ENCODE measurements at regions not wholly inside any gene's neighbourhood (a gene's known extent, or its start where the extent isn't known, plus 50 kb on each side); places are given as distances from the start of the nearest gene placed in this dataset.
"Not testable (repeated sequence)": the region's sequence is repeated elsewhere in the genome, so short reads cannot be mapped to it uniquely, and the experiment has no call there.

DNA sequence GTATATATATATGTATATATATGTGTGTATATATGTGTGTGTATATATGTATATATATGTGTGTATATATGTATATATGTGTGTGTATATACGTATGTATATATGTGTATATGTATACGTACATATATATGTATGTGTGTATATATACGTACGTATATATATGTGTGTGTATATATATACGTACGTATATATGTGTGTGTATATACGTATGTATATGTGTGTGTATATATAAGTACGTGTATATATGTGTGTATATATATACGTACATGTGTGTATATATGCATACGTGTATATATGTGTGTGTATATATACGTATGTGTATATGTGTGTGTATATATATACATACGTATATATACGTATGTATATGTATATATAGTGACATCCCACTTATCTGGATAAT, 154.4 kb downstream of the CDRT15L2 start:
- no peak for DNase-seq (ENCODE audit: low read depth in 2 of 2)

GRCh38 chr17:20735796-20736195, 156.3 kb downstream of the CDRT15L2 start:
- no peak for DNase-seq (ENCODE audit: low read depth in 2 of 2)

- DNase-seq (ENCODE audit: low read depth in 2 of 2): not testable (repeated sequence)
These were observed 158.1 kb downstream of the CDRT15L2 start for GRCh38 chr17:20737636-20738035.

- no peak for DNase-seq (ENCODE audit: low read depth in 2 of 2)
These were observed 191.6 kb downstream of the CDRT15L2 start for GRCh38 chr17:20771104-20771503.

DNA sequence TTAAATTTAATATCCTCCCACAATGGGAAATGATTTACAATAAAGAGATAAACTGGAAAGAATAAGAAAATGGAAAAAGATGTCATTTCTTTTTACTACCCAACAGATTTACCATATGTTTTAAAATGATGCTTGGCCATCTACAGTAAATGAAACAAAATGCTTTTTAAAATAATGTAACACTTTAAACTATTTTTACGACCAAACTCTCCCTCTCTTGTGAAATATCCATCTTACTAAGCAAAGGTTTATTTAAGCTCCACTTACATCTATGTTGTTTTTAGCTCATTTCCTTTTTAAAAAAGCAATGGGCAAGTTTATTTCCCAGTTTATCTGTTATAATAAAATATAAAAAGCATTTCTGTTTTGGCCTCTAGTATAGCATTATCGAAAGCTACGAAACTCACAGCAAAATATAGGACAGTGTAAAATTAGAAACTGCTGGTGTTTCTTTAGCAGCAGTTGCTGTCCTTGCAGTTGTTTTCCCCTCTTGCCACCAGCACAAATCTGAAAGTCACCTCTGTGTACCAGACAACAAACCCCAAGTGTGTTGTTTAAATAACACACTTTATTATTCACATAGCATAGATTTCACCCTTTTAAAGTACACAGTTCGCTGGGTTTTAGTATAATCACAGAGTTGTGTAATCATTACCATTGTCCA, 195.1 kb downstream of the CDRT15L2 start:
- no peak for DNase-seq (ENCODE audit: low read depth in 2 of 2)

DNA sequence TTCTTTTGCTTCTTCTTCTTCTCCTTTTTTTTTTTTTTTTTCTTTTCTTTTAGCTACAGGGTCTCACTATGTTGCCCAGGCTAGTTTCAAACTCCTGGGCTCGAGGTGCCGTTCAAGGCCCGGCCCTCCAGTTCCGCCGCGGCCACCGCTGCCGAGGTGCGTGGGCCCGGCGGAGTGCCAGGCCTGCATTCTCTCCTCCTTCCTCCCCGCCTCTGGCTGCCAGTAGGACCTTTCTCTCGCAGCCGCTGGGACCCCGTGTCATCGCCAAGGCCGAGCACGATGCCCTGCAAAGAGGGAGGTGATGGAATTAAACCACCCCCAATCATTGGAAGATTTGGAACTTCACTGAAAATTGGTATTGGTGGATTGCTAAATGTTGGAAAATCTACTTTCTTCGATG, 195.8 kb downstream of the CDRT15L2 start:
- DNase-seq (ENCODE audit: low read depth in 2 of 2): no peak

- no peak for DNase-seq (ENCODE audit: low read depth in 2 of 2)
These were observed 200.0 kb downstream of the CDRT15L2 start for GRCh38 chr17:20779521-20779920.

- DNase-seq (ENCODE audit: low read depth in 2 of 2): no peak
These were observed 201.7 kb downstream of the CDRT15L2 start for GRCh38 chr17:20781260-20781659.

GRCh38 chr17:20781869-20782268, 202.3 kb downstream of the CDRT15L2 start:
- not testable (repeated sequence) for DNase-seq (ENCODE audit: low read depth in 2 of 2)

DNA sequence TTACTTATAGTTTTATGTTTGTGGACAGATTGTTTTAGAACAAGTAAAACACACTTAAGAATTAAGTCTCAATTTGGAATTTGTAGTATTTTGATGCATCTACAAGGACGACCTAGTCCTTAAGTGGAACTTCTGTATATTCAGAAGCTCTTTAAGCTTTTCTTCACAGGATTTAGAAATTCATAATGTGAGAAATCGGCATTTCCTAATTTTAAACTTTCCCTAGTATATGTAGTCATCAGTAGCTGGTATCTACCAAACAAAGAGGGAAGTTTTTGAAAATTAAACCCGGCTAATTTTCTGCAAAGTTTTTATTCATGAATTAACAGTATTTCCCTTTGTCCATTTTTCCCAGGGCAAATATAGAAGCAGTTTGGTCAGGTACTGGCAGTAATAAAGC, 203.6 kb downstream of the CDRT15L2 start:
- no peak for DNase-seq (ENCODE audit: low read depth in 2 of 2)

DNA sequence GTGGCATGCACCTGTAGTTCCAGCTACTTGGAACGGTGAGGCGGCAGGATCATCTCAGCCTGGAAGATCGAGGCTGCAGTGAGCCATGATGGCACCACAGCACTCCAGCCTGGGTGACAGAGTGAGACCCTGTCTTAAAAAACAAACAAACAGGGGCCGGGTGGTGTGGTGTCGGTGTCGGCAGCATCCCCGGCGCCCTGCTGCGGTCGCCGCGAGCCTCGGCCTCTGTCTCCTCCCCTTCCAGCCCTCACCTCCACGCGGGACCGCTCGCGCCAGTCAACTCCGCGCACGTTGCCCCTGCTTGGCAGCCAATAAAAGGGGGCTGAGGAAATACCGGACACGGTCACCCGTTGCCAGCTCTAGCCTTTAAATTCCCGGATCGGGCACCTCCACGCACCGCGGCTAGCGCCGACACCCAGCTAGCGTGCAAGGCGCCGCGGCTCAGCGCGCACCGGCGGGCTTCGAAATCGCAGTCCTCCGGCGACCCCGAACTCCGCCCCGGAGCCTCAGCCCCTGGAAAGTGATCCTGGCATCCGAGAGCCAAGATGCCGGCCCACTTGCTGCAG, 204.7 kb downstream of the CDRT15L2 start:
- no peak for DNase-seq (ENCODE audit: low read depth in 2 of 2)

DNA sequence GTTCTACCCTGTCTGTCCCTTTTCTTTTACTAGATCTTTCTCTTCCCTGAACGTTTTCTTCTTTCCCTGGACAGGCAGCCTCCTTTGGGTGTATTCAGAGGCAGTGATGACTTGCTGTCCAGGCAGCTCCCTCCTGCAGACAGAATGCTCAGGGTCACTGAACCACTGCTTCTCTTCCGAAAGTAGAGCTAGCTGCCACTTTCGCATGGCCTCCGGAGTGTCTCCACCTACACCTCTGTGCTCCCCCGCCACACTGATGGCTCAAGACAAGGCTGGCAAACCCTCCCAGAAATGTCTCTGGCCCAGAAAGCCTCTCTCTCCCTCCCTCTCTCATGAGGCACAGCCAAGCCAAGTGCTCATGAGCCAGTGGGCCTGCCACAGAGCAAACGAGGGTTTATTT, 207.8 kb downstream of the CDRT15L2 start:
- DNase-seq (ENCODE audit: low read depth in 2 of 2): no peak

GRCh38 chr17:20791626-20792025, 212.1 kb downstream of the CDRT15L2 start:
- no peak for DNase-seq (ENCODE audit: low read depth in 2 of 2)

DNA sequence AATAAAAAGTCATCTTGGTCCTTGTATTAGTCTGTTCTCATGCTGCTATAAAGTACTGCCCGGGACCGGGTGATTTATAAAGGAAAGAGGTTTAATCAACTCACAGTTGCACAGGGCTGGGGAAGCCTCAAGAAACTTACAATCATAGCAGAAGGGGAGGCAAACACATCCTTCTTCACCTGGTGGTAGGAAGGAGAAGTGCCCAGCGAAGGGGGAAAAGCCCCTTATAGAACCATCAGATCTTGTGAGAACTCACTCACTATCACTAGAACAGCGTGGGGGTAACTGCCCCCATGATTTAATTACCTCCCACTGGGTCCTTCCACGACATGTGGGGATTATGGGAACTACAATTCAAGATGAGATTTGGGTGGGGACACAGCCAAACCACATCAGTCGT, 215.0 kb downstream of the CDRT15L2 start:
- not testable (repeated sequence) for DNase-seq (ENCODE audit: low read depth in 2 of 2)

GRCh38 chr17:20797292-20797691, 217.8 kb downstream of the CDRT15L2 start:
- no peak for DNase-seq (ENCODE audit: low read depth in 2 of 2)

GRCh38 chr17:20800146-20800545, 220.6 kb downstream of the CDRT15L2 start:
- no peak for DNase-seq (ENCODE audit: low read depth in 2 of 2)

GRCh38 chr17:20805751-20806150, 226.2 kb downstream of the CDRT15L2 start:
- no peak for DNase-seq (ENCODE audit: low read depth in 2 of 2)

DNA sequence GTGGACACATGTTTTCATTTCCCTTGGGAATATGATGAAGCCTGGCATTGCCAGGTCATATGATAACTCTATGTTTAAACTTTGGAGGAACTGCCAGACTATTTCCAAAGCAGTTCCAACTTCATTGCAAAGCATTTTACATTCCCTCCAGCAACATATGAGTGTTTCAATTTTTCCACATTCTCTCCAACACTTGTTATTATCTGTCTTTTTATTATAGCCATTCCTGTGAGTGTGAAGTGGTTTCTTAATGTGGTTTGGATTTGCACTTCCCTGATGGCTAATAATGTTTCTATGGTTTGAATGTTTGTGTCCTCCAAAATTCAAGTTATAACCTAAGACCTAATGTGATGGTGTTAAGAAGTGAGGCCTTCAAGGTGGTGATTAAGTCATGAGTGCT, 228.0 kb downstream of the CDRT15L2 start:
- DNase-seq (ENCODE audit: low read depth in 2 of 2): not testable (repeated sequence)

GRCh38 chr17:20815410-20815809, 227.4 kb downstream of the USP22 start:
- not testable (repeated sequence) for DNase-seq (ENCODE audit: low read depth in 2 of 2)

- no peak for DNase-seq (ENCODE audit: low read depth in 2 of 2)
These were observed 218.9 kb downstream of the USP22 start for GRCh38 chr17:20823905-20824304.

GRCh38 chr17:20825539-20825938, 217.3 kb downstream of the USP22 start:
- DNase-seq (ENCODE audit: low read depth in 2 of 2): no peak

GRCh38 chr17:20840453-20840852, 202.4 kb downstream of the USP22 start:
- not testable (repeated sequence) for DNase-seq (ENCODE audit: low read depth in 2 of 2)

GRCh38 chr17:20840987-20841865, 201.6 kb downstream of the USP22 start:
- not testable (repeated sequence) for DNase-seq (ENCODE audit: low read depth in 2 of 2)
